Naive thymus-derived CD8-positive, alpha-beta T cell (primary cell): ENCODE measurements at regions not wholly inside any gene's neighbourhood (a gene's known extent, or its start where the extent isn't known, plus 50 kb on each side); places are given as distances from the start of the nearest gene placed in this dataset.

Source experiments
- ATAC-seq, 2 donors: fragments of 150-1000 bp; cut with Tn5 transposase in 1 of 2; sonication (Bioruptor Pico), chemical (Tn5 transposase) in 1 of 2; 1 replicate in 1 of 2; 2 replicates in 1 of 2; pipeline ENCODE4 v1.10.0; 2021; ENCODE audit warnings: mild to moderate bottlenecking in 2 of 2, moderate library complexity in 2 of 2
- POLR2A ChIA-PET: fragments of 350-600 bp; sonication (Branson Sonifier 250); formaldehyde crosslinking; loops from one replicate; lab custom pipeline; 2021; ENCODE audit warnings: antibody characterized with exemption; lab: Charles Lee
- DNase-seq, 10 donors: peaks; one replicate each; pipeline versions ENCODE4 v3.0.0 to v3.0.0-alpha.2; 2020 to 2022
- H3K27ac Mint-ChIP-seq, 10 donors: one replicate each; pipeline ENCODE4 v1.8.0; 2020 to 2022; ENCODE audit warnings: mild to moderate bottlenecking in 10 of 10, mixed read lengths in 10 of 10, moderate library complexity in 4 of 10, inconsistent platforms in 1 of 10
- H3K27me3 Mint-ChIP-seq, 5 donors: one replicate each; pipeline ENCODE4 v1.8.0; 2021 to 2022; ENCODE audit warnings: mixed read lengths in 5 of 5
- H3K36me3 Mint-ChIP-seq, 3 donors: one replicate each; pipeline ENCODE4 v1.8.0; 2020 to 2022; ENCODE audit warnings: mixed read lengths in 3 of 3, mild to moderate bottlenecking in 2 of 3, inconsistent platforms in 1 of 3
- H3K4me1 Mint-ChIP-seq, 4 donors: one replicate each; pipeline ENCODE4 v1.8.0; 2021 to 2022; ENCODE audit warnings: mixed read lengths in 4 of 4
- H3K4me3 Mint-ChIP-seq, 10 donors: one replicate each; pipeline ENCODE4 v1.8.0; 2020 to 2022; ENCODE audit warnings: mild to moderate bottlenecking in 10 of 10, mixed read lengths in 10 of 10, moderate library complexity in 6 of 10, inconsistent platforms in 1 of 10
- H3K9me3 Mint-ChIP-seq, 9 donors: one replicate each; pipeline ENCODE4 v1.8.0; 2020 to 2022; ENCODE audit warnings: mixed read lengths in 9 of 9, mild to moderate bottlenecking in 3 of 9, inconsistent platforms in 1 of 9, moderate library complexity in 1 of 9

GRCh38 chrX:150148749-150149672, 210.7 kb upstream of the EOLA2 start:
- Mint-ChIP-seq H3K4me1 (no peaks in the 10 kb centered on the region), H3K36me3 (peaks cover 0 to 4% (median 0%) of the 10 kb centered on the region in 3 donors), H3K4me3 (no peak overlapping the region), H3K27me3 (peaks cover 0 to 2% (median 0%) of the 10 kb centered on the region in 5 donors), H3K9me3 (peaks cover 0 to 4% (median 0%) of the 10 kb centered on the region in 9 donors), H3K27ac (no peak overlapping the region)
- no peak for ATAC-seq
- POLR2A ChIA-PET = no interaction called here
- no peak for DNase-seq

DNA sequence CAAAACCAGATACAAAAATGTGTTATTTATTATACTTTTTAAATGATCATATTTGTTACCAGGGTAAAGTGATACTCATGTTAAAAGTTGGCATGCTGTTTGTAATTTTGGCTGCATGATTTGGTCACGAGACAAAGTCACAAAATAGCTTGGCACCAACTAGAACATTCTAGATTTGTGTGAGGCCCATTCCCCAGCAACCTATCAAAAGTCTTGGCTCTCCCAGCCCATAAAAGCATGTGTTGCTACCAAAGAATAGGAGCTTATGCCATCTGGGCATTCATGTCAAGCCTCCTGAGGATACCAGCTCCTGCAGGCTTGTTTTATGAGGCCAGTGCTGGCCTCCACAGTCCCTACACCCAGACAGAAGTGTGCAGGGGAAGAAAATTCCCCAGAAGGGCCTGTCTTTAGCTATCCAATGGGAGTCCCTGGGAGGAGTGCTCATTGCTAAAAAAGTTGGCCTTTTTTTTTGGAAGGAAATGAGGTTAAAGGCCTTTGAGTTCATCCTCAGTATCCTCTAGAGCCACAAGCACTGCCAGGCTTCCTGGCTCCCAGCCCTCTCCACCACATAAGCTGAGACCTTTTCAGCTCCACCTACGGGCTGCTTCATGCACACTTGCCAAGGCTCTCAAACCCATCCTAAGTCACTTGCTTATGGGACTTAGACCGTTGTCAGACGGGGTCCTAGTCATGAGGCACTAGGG, 211.9 kb upstream of the EOLA2 start:
- no peak for ATAC-seq
- Mint-ChIP-seq H3K36me3 (no peaks in the 10 kb centered on the region), H3K27me3 (peaks cover 0 to 2% (median 0%) of the 10 kb centered on the region in 5 donors), H3K27ac (no peak overlapping the region), H3K4me1 (no peaks in the 10 kb centered on the region), H3K4me3 (no peak overlapping the region), H3K9me3 (no peaks in the 10 kb centered on the region)
- POLR2A ChIA-PET = no interaction called here
- DNase-seq = no peak

GRCh38 chrX:150150780-150151125, 212.4 kb upstream of the MAMLD1 start:
- no peak overlapping the region for H3K4me3 Mint-ChIP-seq
- H3K27me3 Mint-ChIP-seq = peaks cover 0 to under 1% (median 0%) of the 10 kb centered on the region in 5 donors
- POLR2A ChIA-PET = no interaction called here
- H3K4me1 Mint-ChIP-seq = no peaks in the 10 kb centered on the region
- no peaks in the 10 kb centered on the region for H3K36me3 Mint-ChIP-seq
- ATAC-seq = no peak
- H3K9me3 Mint-ChIP-seq = no peaks in the 10 kb centered on the region
- DNase-seq = no peak
- H3K27ac Mint-ChIP-seq = no peak overlapping the region

DNA sequence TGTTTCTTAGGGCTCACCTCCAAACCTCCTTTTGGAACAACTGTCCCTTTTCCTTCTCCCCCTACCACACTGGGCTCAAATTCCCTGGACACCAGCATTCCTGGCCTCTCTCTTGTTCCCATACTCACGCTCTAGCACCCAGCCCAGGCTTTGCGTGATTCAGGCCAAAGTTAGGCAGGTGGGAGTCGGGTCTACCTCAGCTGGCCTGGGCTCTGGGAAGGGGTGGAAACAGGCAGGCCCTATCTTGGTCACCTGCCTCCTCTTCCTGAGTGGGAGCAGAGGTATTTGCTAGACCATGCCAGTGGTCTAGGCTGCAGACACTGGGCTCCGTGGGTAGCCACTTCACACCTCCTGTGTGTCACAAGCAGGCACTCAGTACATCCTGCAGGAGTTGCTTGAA, 211.1 kb upstream of the MAMLD1 start:
- POLR2A ChIA-PET = no interaction called here
- Mint-ChIP-seq H3K9me3 (no peaks in the 10 kb centered on the region), H3K4me3 (no peak overlapping the region), H3K4me1 (no peaks in the 10 kb centered on the region), H3K27ac (no peak overlapping the region), H3K27me3 (no peaks in the 10 kb centered on the region), H3K36me3 (no peaks in the 10 kb centered on the region)
- ATAC-seq = no peak
- DNase-seq = no peak

- POLR2A ChIA-PET = no interaction called here
- no peaks in the 10 kb centered on the region for H3K9me3 Mint-ChIP-seq
- H3K4me1 Mint-ChIP-seq = no peaks in the 10 kb centered on the region
- H3K27ac Mint-ChIP-seq = no peak overlapping the region
- H3K27me3 Mint-ChIP-seq = no peaks in the 10 kb centered on the region
- no peak for DNase-seq
- no peak overlapping the region for H3K4me3 Mint-ChIP-seq
- H3K36me3 Mint-ChIP-seq = no peaks in the 10 kb centered on the region
- no peak for ATAC-seq
These were observed 210.6 kb upstream of the MAMLD1 start for GRCh38 chrX:150152546-150152945.

DNA sequence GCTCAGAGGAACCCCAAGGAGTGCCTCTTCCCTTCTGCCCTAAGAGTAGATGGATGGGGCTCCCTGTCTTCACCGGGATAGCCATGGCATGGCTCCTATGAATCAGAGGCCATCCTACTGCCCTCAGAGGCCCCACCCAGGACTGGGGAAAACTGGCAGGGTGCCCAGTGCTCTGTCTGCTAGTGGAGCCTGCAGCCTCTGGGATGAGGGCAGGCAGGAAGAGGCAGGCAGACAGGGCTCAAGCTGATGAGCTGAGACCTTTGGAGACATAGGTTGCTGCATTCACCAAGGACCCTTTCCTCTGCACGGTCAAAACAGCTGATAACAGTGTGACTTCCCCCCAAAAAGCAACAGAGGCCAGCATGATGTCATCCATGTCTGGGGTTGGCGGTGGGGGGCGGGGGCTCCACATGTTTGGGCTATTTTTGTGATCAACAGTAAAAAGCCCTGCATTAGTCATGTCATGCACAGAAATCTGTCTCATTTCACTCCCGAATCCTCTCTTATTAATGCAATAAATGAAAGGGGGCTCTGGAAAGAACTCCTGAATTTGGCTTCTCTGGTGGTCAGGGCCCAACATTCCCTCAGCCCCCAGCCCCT, 207.6 kb upstream of the MAMLD1 start:
- Mint-ChIP-seq H3K27me3 (no peaks in the 10 kb centered on the region), H3K27ac (no peak overlapping the region), H3K4me1 (no peaks in the 10 kb centered on the region)

DNA sequence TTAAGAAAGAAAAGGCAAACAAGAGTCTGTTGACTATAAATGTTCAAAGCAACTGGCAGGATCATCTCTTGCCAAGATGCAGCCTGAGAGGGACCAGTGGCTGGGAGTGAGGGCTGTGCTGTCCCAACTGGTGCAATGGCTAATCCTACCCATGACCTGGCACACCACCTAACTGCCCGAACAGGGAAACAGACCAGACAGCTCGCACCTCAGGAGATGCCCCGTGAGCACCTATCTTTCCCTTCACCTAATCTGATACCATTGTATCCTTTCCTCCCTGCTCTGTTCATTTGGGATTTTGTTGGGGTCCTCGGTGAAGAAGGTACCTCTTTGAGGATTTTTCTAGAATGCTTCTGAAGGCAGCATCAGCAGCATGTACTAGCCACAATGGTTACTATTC, 206.5 kb upstream of the MAMLD1 start:
- DNase-seq (no peak), ATAC-seq (no peak)
- Mint-ChIP-seq H3K9me3 (no peaks in the 10 kb centered on the region), H3K4me1 (no peaks in the 10 kb centered on the region), H3K36me3 (no peaks in the 10 kb centered on the region), H3K27ac (no peak overlapping the region), H3K4me3 (no peak overlapping the region), H3K27me3 (no peaks in the 10 kb centered on the region)
- POLR2A ChIA-PET = no interaction called here

More for the DNA sequence above, 207.6 kb upstream of the MAMLD1 start:
- H3K36me3 Mint-ChIP-seq = no peaks in the 10 kb centered on the region
- POLR2A ChIA-PET = no interaction called here
- no peak overlapping the region for H3K4me3 Mint-ChIP-seq
- DNase-seq (no peak), ATAC-seq (no peak)
- H3K9me3 Mint-ChIP-seq = no peaks in the 10 kb centered on the region

GRCh38 chrX:150157291-150157690, 205.8 kb upstream of the MAMLD1 start:
- Mint-ChIP-seq H3K4me3 (no peak overlapping the region), H3K4me1 (no peaks in the 10 kb centered on the region), H3K36me3 (no peaks in the 10 kb centered on the region), H3K27me3 (no peaks in the 10 kb centered on the region), H3K9me3 (no peaks in the 10 kb centered on the region), H3K27ac (no peak overlapping the region)
- POLR2A ChIA-PET = no interaction called here
- DNase-seq (no peak), ATAC-seq (no peak)

DNA sequence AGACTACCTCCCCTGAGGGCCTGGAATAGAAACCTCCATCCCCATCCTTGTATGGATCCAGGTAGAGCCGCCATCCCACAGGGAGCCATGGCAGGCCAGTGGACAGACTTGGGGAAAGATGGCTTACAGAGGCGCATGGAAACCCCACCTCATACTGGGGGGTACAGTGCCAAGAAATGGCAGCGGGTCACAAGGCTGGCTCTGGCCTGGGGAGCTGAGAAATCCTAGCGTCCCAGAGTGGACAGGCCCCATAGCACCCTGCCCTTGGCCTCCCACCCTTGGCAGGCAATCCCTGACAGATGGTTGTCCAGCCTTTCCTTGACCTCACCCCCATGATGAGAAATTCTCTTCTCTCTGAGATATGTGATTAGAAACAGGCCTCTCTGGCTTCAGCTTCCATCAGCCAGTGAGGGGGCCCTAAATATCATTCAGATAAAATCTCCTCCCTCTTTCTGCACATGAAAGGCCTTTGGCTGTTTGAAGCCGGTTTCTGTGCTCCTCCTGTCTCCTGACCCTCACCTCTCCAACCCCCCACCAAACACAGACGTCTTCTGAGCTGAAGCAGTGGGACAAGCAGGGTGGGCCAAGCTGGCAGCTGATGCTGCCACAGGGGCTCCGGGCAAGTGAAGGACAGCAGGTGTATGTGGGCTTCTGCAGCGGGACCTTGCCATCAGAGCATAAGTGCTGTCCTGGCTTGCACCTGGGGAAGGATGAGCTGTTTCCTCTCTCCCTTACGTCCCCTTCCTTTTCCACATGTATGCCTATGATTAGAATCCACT, 204.4 kb upstream of the MAMLD1 start:
- ATAC-seq (no peak), DNase-seq (no peak)
- POLR2A ChIA-PET = no interaction called here
- no peaks in the 10 kb centered on the region for H3K36me3 Mint-ChIP-seq
- peak overlapping the region in 1 of 10 donors; percentile 43 for H3K27ac Mint-ChIP-seq
- H3K4me1 Mint-ChIP-seq = no peaks in the 10 kb centered on the region
- H3K4me3 Mint-ChIP-seq = no peak overlapping the region
- H3K27me3 Mint-ChIP-seq = no peaks in the 10 kb centered on the region
- no peaks in the 10 kb centered on the region for H3K9me3 Mint-ChIP-seq

GRCh38 chrX:150159537-150159936, 203.6 kb upstream of the MAMLD1 start:
- Mint-ChIP-seq H3K4me3 (no peak overlapping the region), H3K27me3 (no peaks in the 10 kb centered on the region), H3K27ac (no peak overlapping the region), H3K9me3 (no peaks in the 10 kb centered on the region), H3K4me1 (no peaks in the 10 kb centered on the region), H3K36me3 (no peaks in the 10 kb centered on the region)
- ATAC-seq (no peak), DNase-seq (no peak)
- POLR2A ChIA-PET = no interaction called here

- Mint-ChIP-seq H3K27ac (no peak overlapping the region), H3K4me1 (no peaks in the 10 kb centered on the region), H3K27me3 (no peaks in the 10 kb centered on the region)
These were observed 202.5 kb upstream of the MAMLD1 start for GRCh38 chrX:150160656-150161055.

GRCh38 chrX:150161193-150161592, 201.9 kb upstream of the MAMLD1 start:
- Mint-ChIP-seq H3K27me3 (no peaks in the 10 kb centered on the region), H3K9me3 (no peaks in the 10 kb centered on the region), H3K36me3 (no peaks in the 10 kb centered on the region), H3K4me3 (no peak overlapping the region), H3K4me1 (no peaks in the 10 kb centered on the region), H3K27ac (no peak overlapping the region)
- ATAC-seq = no peak
- no peak for DNase-seq
- POLR2A ChIA-PET = no interaction called here

More at GRCh38 chrX:150160656-150161055, 202.5 kb upstream of the MAMLD1 start:
- H3K36me3 Mint-ChIP-seq = no peaks in the 10 kb centered on the region
- DNase-seq (no peak), ATAC-seq (no peak)
- POLR2A ChIA-PET = no interaction called here
- no peaks in the 10 kb centered on the region for H3K9me3 Mint-ChIP-seq
- H3K4me3 Mint-ChIP-seq = no peak overlapping the region

DNA sequence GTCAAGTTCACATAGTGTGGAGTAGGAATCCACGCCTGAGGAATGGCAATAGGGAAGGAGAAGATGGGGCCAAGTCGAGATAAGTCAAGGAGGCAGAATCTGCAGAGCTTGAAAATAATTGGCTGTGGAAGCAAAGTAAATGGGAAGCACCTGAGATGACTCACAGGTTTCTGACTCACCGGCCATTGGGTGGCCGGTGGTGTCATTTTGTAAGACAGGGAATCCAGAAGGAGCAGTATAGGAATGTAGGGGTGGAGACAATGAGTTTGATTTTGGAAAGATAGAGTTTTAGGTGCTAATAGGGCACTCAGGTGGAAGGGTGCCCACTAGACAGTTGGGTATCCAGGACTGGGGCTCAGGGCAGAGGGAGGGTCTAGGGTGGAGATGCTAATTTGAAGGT, 201.0 kb upstream of the MAMLD1 start:
- H3K4me1 Mint-ChIP-seq = no peaks in the 10 kb centered on the region
- POLR2A ChIA-PET = no interaction called here
- DNase-seq (no peak), ATAC-seq (no peak)
- H3K4me3 Mint-ChIP-seq = no peak overlapping the region
- no peaks in the 10 kb centered on the region for H3K9me3 Mint-ChIP-seq
- H3K27ac Mint-ChIP-seq = no peak overlapping the region
- H3K36me3 Mint-ChIP-seq = no peaks in the 10 kb centered on the region
- H3K27me3 Mint-ChIP-seq = no peaks in the 10 kb centered on the region
